Liver (tissue), 8 donors: ENCODE measurements at regions not wholly inside any gene's neighbourhood (a gene's known extent, or its start where the extent isn't known, plus 50 kb on each side); places are given as distances from the start of the nearest gene placed in this dataset.

ENCODE experiments used
- DNase-seq: peaks from one replicate; pipeline ENCODE4 v3.0.0-alpha.2; 2017; ENCODE audit warnings: low spot score
- H3K27ac ChIP-seq, 2 donors: one replicate each; pipeline ENCODE4 v1.7.0; 2013; ENCODE audit warnings: inconsistent platforms in 2 of 2, low read length in 2 of 2, control low read depth in 1 of 2, low read depth in 1 of 2, mild to moderate bottlenecking in 1 of 2
- H3K27me3 ChIP-seq, 4 donors: one replicate each; pipeline versions ENCODE4 v1.6.1 to v1.7.0; 2013; ENCODE audit warnings: low read length in 3 of 4, inconsistent platforms in 1 of 4, mild to moderate bottlenecking in 1 of 4, moderate library complexity in 1 of 4; ENCODE audit not compliant: control insufficient read depth in 4 of 4, insufficient read depth in 4 of 4
- H3K36me3 ChIP-seq, 4 donors: one replicate each; pipeline versions ENCODE4 v1.6.1 to v1.7.0; 2013; ENCODE audit warnings: low read length in 3 of 4, mild to moderate bottlenecking in 3 of 4, low read depth in 1 of 4, moderate library complexity in 1 of 4; ENCODE audit not compliant: control insufficient read depth in 4 of 4, insufficient read depth in 3 of 4
- H3K4me1 ChIP-seq, 4 donors: one replicate each; pipeline versions ENCODE4 v1.6.1 to v1.7.0; 2013; ENCODE audit warnings: low read length in 3 of 4, mild to moderate bottlenecking in 3 of 4, moderate library complexity in 1 of 4; ENCODE audit not compliant: control insufficient read depth in 4 of 4, insufficient read depth in 4 of 4
- H3K4me3 ChIP-seq, 3 donors: one replicate each; pipeline versions ENCODE4 v1.6.1 to v1.7.0; 2013; ENCODE audit warnings: low read length in 3 of 3, control low read depth in 1 of 3, low read depth in 1 of 3, mild to moderate bottlenecking in 1 of 3
- H3K9ac ChIP-seq, 2 donors: one replicate each; pipeline ENCODE4 v1.7.0; 2013; ENCODE audit warnings: low read length in 2 of 2, mild to moderate bottlenecking in 2 of 2, moderate library complexity in 2 of 2, control low read depth in 1 of 2, low read depth in 1 of 2
- H3K9me3 ChIP-seq, 4 donors: one replicate each; pipeline versions ENCODE4 v1.6.1 to v1.7.0; 2013; ENCODE audit warnings: low read length in 3 of 4; ENCODE audit not compliant: control insufficient read depth in 4 of 4
- EGR1 ChIP-seq, 2 donors: IDR thresholded peaks; 2 replicates each; pipeline ENCODE4 v1.6.1; 2016 to 2018; ENCODE audit warnings: antibody characterized with exemption in 2 of 2, low read depth in 2 of 2
- FOXA1 ChIP-seq: IDR thresholded peaks from 2 replicates; pipeline ENCODE4 v1.6.1; 2016; ENCODE audit warnings: antibody characterized with exemption
- FOXA2 ChIP-seq: IDR thresholded peaks from 2 replicates; pipeline ENCODE4 v1.6.1; 2016; ENCODE audit warnings: antibody characterized with exemption
- GABPA ChIP-seq, 2 donors: IDR thresholded peaks in 1 of 2; conservative IDR thresholded peaks in 1 of 2; 2 replicates each; pipeline ENCODE4 v1.6.1; 2016; ENCODE audit warnings: antibody characterized with exemption in 2 of 2, mild to moderate bottlenecking in 1 of 2, moderate library complexity in 1 of 2
- HNF4A ChIP-seq, 2 donors: conservative IDR thresholded peaks; 2 replicates each; pipeline ENCODE4 v1.6.1; 2016; ENCODE audit warnings: antibody characterized with exemption in 2 of 2, mild to moderate bottlenecking in 2 of 2
- HNF4G ChIP-seq: IDR thresholded peaks from 2 replicates; pipeline ENCODE4 v1.6.1; 2016; ENCODE audit warnings: antibody characterized with exemption
- JUND ChIP-seq, 2 donors: IDR thresholded peaks; 2 replicates each; pipeline ENCODE4 v1.6.1; 2016; ENCODE audit warnings: antibody characterized with exemption in 2 of 2
- MAX ChIP-seq: IDR thresholded peaks from 2 replicates; pipeline ENCODE4 v1.6.1; 2016; ENCODE audit warnings: antibody characterized with exemption
- NR2F2 ChIP-seq: IDR thresholded peaks from 2 replicates; pipeline ENCODE4 v1.6.1; 2016; ENCODE audit warnings: antibody characterized with exemption
- RAD21 ChIP-seq, 2 donors: IDR thresholded peaks; 2 replicates each; pipeline ENCODE4 v1.6.1; 2016; ENCODE audit warnings: antibody characterized with exemption in 2 of 2, mild to moderate bottlenecking in 2 of 2
- RXRA ChIP-seq, 2 donors: IDR thresholded peaks; 2 replicates each; pipeline ENCODE4 v1.6.1; 2017 to 2018; ENCODE audit warnings: antibody characterized with exemption in 2 of 2, mild to moderate bottlenecking in 1 of 2
- SP1 ChIP-seq: IDR thresholded peaks from 2 replicates; pipeline ENCODE4 v1.6.1; 2018; ENCODE audit warnings: antibody characterized with exemption, mild to moderate bottlenecking
- TAF1 ChIP-seq: conservative IDR thresholded peaks from 2 replicates; pipeline ENCODE4 v1.6.1; 2016; ENCODE audit warnings: antibody characterized with exemption, mild to moderate bottlenecking
- YY1 ChIP-seq: IDR thresholded peaks from 2 replicates; pipeline ENCODE4 v1.6.1; 2016; ENCODE audit warnings: antibody characterized with exemption, mild to moderate bottlenecking
- ZBTB33 ChIP-seq: IDR thresholded peaks from 2 replicates; pipeline ENCODE4 v1.6.1; 2016; ENCODE audit warnings: antibody characterized with exemption
- WGBS: extraction: QIAGEN DNeasy Blood & Tissue Kit; methylation state at CpG from one replicate; pipeline ENCODE4 v1.1.7; 2013; 5-methylcytosine and 5-hydroxymethylcytosine counted together
- TF ChIP-seq, protein P1 (sequence below): IDR thresholded peaks from 2 replicates; pipeline ENCODE4 v1.6.1; 2016; ENCODE audit warnings: antibody characterized with exemption
- TF ChIP-seq, protein P2 (sequence below): fragments of 150-350 bp; IDR thresholded peaks from 2 replicates; pipeline ENCODE4 v1.5.1; 2017; ENCODE audit warnings: improper control_type of control experiment, low read depth, low read length; ENCODE audit not compliant: missing input control
- TF ChIP-seq, protein P3 (sequence below): IDR thresholded peaks from 2 replicates; pipeline ENCODE4 v1.6.1; 2016; ENCODE audit warnings: antibody characterized with exemption, mild to moderate bottlenecking
- donor health status: healthy.
- donor health status: healthy.
- donor health status: healthy.
- donor health status: healthy.
- donor health status: healthy.

DNA sequence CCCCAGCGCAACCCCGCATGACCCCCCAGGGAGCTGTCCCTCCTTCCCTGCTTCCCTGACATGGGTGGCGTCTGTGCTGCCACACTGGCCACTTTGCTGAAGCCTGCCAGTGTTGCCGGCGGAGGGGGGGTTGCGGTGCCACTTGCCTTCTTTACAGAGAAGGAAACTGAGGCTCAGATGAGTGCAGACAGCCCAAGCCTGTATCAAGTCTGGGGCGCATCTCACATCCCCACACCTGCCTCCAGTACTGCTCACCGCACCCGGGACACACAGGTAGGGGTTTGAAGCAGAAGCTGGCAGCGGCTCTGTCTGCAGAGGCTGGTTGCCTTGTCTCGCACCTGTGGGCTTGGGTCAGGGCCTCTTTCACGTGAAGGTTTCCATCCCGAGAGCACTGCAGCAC, 104.7 kb upstream of the RTL1 start:
- DNase-seq: no peak
- Histone ChIP-seq H3K4me3 (no peak overlapping the region), H3K27ac (no peak overlapping the region), H3K4me1 (no peaks in the 10 kb centered on the region), H3K36me3 (no peaks in the 10 kb centered on the region), H3K27me3 (peaks cover 0 to 7% (median 0%) of the 10 kb centered on the region in 4 donors), H3K9ac (no peak overlapping the region), H3K9me3 (peaks cover 0 to 3% (median 2%) of the 10 kb centered on the region in 4 donors)
- 90% methylated on average over 13 of the region's 13 CpGs for WGBS
- TF ChIP-seq YY1 (no peak), EGR1 (IDR thresholded peaks at IDR 0.05; ENCODE audit: low read depth in 2 of 2) (no peak), HNF4A (conservative IDR thresholded peaks at IDR 0.05) (no peak), JUND (IDR thresholded peaks at IDR 0.05) (no peak), RXRA (IDR thresholded peaks at IDR 0.05) (no peak), FOXA1 (no peak), GABPA (IDR thresholded peaks at IDR 0.05 in 1 of 2, conservative IDR thresholded peaks at IDR 0.05 in 1 of 2) (no peak), SP1 (no peak), TAF1 (no peak), MAX (no peak), HNF4G (no peak), NR2F2 (no peak), RAD21 (IDR thresholded peaks at IDR 0.05) (no peak), FOXA2 (no peak), ZBTB33 (no peak)
- TF ChIP-seq, protein P1, sequence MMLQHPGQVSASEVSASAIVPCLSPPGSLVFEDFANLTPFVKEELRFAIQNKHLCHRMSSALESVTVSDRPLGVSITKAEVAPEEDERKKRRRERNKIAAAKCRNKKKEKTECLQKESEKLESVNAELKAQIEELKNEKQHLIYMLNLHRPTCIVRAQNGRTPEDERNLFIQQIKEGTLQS: no peak
- TF ChIP-seq, protein P2, sequence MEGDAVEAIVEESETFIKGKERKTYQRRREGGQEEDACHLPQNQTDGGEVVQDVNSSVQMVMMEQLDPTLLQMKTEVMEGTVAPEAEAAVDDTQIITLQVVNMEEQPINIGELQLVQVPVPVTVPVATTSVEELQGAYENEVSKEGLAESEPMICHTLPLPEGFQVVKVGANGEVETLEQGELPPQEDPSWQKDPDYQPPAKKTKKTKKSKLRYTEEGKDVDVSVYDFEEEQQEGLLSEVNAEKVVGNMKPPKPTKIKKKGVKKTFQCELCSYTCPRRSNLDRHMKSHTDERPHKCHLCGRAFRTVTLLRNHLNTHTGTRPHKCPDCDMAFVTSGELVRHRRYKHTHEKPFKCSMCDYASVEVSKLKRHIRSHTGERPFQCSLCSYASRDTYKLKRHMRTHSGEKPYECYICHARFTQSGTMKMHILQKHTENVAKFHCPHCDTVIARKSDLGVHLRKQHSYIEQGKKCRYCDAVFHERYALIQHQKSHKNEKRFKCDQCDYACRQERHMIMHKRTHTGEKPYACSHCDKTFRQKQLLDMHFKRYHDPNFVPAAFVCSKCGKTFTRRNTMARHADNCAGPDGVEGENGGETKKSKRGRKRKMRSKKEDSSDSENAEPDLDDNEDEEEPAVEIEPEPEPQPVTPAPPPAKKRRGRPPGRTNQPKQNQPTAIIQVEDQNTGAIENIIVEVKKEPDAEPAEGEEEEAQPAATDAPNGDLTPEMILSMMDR: no peak
- TF ChIP-seq, protein P3, sequence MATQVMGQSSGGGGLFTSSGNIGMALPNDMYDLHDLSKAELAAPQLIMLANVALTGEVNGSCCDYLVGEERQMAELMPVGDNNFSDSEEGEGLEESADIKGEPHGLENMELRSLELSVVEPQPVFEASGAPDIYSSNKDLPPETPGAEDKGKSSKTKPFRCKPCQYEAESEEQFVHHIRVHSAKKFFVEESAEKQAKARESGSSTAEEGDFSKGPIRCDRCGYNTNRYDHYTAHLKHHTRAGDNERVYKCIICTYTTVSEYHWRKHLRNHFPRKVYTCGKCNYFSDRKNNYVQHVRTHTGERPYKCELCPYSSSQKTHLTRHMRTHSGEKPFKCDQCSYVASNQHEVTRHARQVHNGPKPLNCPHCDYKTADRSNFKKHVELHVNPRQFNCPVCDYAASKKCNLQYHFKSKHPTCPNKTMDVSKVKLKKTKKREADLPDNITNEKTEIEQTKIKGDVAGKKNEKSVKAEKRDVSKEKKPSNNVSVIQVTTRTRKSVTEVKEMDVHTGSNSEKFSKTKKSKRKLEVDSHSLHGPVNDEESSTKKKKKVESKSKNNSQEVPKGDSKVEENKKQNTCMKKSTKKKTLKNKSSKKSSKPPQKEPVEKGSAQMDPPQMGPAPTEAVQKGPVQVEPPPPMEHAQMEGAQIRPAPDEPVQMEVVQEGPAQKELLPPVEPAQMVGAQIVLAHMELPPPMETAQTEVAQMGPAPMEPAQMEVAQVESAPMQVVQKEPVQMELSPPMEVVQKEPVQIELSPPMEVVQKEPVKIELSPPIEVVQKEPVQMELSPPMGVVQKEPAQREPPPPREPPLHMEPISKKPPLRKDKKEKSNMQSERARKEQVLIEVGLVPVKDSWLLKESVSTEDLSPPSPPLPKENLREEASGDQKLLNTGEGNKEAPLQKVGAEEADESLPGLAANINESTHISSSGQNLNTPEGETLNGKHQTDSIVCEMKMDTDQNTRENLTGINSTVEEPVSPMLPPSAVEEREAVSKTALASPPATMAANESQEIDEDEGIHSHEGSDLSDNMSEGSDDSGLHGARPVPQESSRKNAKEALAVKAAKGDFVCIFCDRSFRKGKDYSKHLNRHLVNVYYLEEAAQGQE: no peak
